ENCODE measurements at regions not wholly inside any gene's neighbourhood (a gene's known extent, or its start where the extent isn't known, plus 50 kb on each side); places are given as distances from the start of the nearest gene placed in this dataset.

- no peak overlapping the region for H3K4me2 ChIP-seq (ENCODE audit: low read length)
- H3K4me1 ChIP-seq (ENCODE audit: control insufficient read depth in 1 of 2, insufficient read depth in 2 of 2, low read length in 2 of 2) = no peaks in the 10 kb centered on the region
- intact Hi-C loops (cut with micrococcal nuclease) = no loop called here
- no TSS peak for BruUV-seq (replicated peaks)
- no peaks in the 10 kb centered on the region for H3K9me2 ChIP-seq (ENCODE audit: insufficient read depth)
- DNase-seq (ENCODE audit: low read depth, low spot score) = no peak
- H3K9me3 ChIP-seq (ENCODE audit: control insufficient read depth in 1 of 2, insufficient read depth in 1 of 2, low read depth in 1 of 2, low read length in 2 of 2) = no peaks in the 10 kb centered on the region
- H3K9ac ChIP-seq (ENCODE audit: low read length) = no peak overlapping the region
- H4K20me1 ChIP-seq (ENCODE audit: insufficient read depth) = no peaks in the 10 kb centered on the region
- H3K4me3 ChIP-seq (replicated peaks in 1 of 2; ENCODE audit: low read depth in 1 of 2, low read length in 2 of 2) = no peak overlapping the region
- TF ChIP-seq REST (IDR thresholded peaks at IDR 0.05; ENCODE audit: low read depth) (no peak), ZBTB33 (IDR thresholded peaks at IDR 0.05; ENCODE audit: extremely low read depth, insufficient replicate concordance, low read length) (no peak), SIN3A (IDR thresholded peaks at IDR 0.05; ENCODE audit: low read depth) (no peak), EGR1 (IDR thresholded peaks at IDR 0.05; ENCODE audit: low read depth) (no peak)
- CTCF ChIA-PET = no interaction called here
- RAD21 ChIA-PET (ENCODE audit: low non-redundant PET in 1 of 2, low total read pairs in 2 of 2, uncharacterized antibody in 2 of 2, unreplicated experiment in 2 of 2) = no interaction called here
- POLR2A ChIA-PET = no interaction called here
- no peak overlapping the region for H2AFZ ChIP-seq (ENCODE audit: low read depth, low read length, poor library complexity, severe bottlenecking)
- no peak overlapping the region for H3K27ac ChIP-seq (ENCODE audit: low read depth, low read length)
- H3K27me3 ChIP-seq (ENCODE audit: insufficient read depth, low read length) = no peaks in the 10 kb centered on the region
- no peak for ATAC-seq
- H3K79me2 ChIP-seq (ENCODE audit: insufficient read depth, low read length) = no peaks in the 10 kb centered on the region
- H3K36me3 ChIP-seq (ENCODE audit: control insufficient read depth in 1 of 2, insufficient read depth in 2 of 2, low read length in 2 of 2) = no peaks in the 10 kb centered on the region
Measured at GRCh38 chr2:207224791-207225482, 59.2 kb upstream of the KLF7 start.
